Endothelial cell (in vitro differentiated cells): ENCODE measurements at regions not wholly inside any gene's neighbourhood (a gene's known extent, or its start where the extent isn't known, plus 50 kb on each side); places are given as distances from the start of the nearest gene placed in this dataset.
"Not testable (repeated sequence)": the region's sequence is repeated elsewhere in the genome, so short reads cannot be mapped to it uniquely, and the experiment has no call there.

Source experiments
- DNase-seq: peaks from one replicate; pipeline ENCODE4 v3.0.0; 2021; ENCODE audit warnings: low spot score
- H3K27ac Mint-ChIP-seq: one replicate; pipeline ENCODE4 v1.8.0; 2021; ENCODE audit warnings: mixed read lengths, inconsistent platforms; ENCODE audit not compliant: unreplicated experiment
- H3K27me3 Mint-ChIP-seq: one replicate; pipeline ENCODE4 v1.8.0; 2021; ENCODE audit warnings: mild to moderate bottlenecking, moderate library complexity, mixed read lengths, inconsistent platforms; ENCODE audit not compliant: unreplicated experiment
- H3K36me3 Mint-ChIP-seq: one replicate; pipeline ENCODE4 v1.8.0; 2021; ENCODE audit warnings: mild to moderate bottlenecking, low read depth, mixed read lengths, inconsistent platforms; ENCODE audit not compliant: unreplicated experiment
- H3K4me1 Mint-ChIP-seq: one replicate; pipeline ENCODE4 v1.8.0; 2021; ENCODE audit warnings: mild to moderate bottlenecking, mixed read lengths, inconsistent platforms; ENCODE audit not compliant: unreplicated experiment
- H3K4me3 Mint-ChIP-seq: one replicate; pipeline ENCODE4 v1.8.0; 2021; ENCODE audit warnings: mild to moderate bottlenecking, mixed read lengths, inconsistent platforms; ENCODE audit not compliant: unreplicated experiment
- H3K9me3 Mint-ChIP-seq: one replicate; pipeline ENCODE4 v1.8.0; 2021; ENCODE audit warnings: mixed read lengths, inconsistent platforms; ENCODE audit not compliant: unreplicated experiment
- CTCF ChIP-seq: fragments of 200-600 bp; sonication (generic); IDR thresholded peaks from one replicate; pipeline ENCODE4 v1.5.0; 2021; ENCODE audit warnings: antibody characterized with exemption; ENCODE audit not compliant: unreplicated experiment

- no peaks in the 10 kb centered on the region for H3K27me3 Mint-ChIP-seq
- H3K4me1 Mint-ChIP-seq: no peaks in the 10 kb centered on the region
- no peak overlapping the region for H3K4me3 Mint-ChIP-seq
- no peaks in the 10 kb centered on the region for H3K9me3 Mint-ChIP-seq
- no peaks in the 10 kb centered on the region for H3K36me3 Mint-ChIP-seq
- H3K27ac Mint-ChIP-seq: no peak overlapping the region
- TF ChIP-seq CTCF: no peak
- DNase-seq: peak; percentile 41
These were observed 134.7 kb upstream of the VANGL1 start for GRCh38 chr1:115506924-115507589.

DNA sequence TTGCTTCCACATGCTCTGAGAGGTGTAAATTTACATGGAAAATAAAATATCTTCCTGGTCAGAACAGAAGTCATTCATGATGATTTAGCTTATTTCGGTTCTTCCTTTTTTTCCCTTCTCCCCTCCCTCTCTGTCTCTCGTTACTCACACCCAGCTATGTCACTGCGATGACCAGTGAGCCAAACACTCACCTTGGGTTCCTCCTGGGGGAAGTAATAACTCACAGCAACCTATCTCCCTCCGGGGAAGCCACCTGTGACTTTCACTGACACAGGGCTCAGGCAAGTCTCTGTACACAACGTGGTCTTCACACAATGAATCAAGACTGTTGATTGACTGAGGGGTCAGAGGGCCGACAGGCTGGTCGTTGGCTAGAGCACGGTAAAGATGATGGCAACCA lies 135.3 kb upstream of the VANGL1 start:
- Mint-ChIP-seq H3K4me1 (no peaks in the 10 kb centered on the region), H3K9me3 (no peaks in the 10 kb centered on the region), H3K36me3 (no peaks in the 10 kb centered on the region), H3K4me3 (no peak overlapping the region), H3K27me3 (no peaks in the 10 kb centered on the region), H3K27ac (no peak overlapping the region)
- DNase-seq: no peak
- TF ChIP-seq CTCF: no peak

GRCh38 chr1:115505148-115505571 lies 136.6 kb upstream of the VANGL1 start:
- Mint-ChIP-seq H3K4me3 (no peak overlapping the region), H3K27ac (no peak overlapping the region), H3K4me1 (no peaks in the 10 kb centered on the region), H3K36me3 (no peaks in the 10 kb centered on the region), H3K27me3 (no peaks in the 10 kb centered on the region), H3K9me3 (no peaks in the 10 kb centered on the region)
- no peak for TF ChIP-seq CTCF
- DNase-seq: no peak

DNA sequence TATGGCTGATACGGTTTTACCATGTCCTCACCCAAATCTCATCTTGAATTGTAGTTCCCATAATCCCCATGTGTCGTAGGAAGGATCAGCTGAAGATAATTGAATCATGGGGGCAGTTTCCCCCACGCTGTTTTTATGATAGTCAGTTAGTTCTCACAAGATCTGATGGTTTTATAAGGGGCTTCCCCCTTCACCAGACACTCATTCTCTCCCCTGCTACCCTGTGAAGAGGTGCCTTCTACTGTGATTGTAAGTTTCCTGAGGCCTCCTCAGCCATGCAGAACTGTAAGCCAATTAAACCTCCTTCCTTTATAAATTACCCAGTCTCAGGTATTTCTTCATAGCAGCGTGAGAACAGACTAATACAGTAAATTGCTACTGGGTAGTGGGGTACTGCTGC lies 139.6 kb upstream of the VANGL1 start:
- DNase-seq, H3K36me3 Mint-ChIP-seq, H3K4me1 Mint-ChIP-seq, H3K4me3 Mint-ChIP-seq, H3K27me3 Mint-ChIP-seq, H3K9me3 Mint-ChIP-seq, H3K27ac Mint-ChIP-seq: not testable (repeated sequence)

GRCh38 chr1:115501476-115501875 lies 140.3 kb upstream of the VANGL1 start:
- H3K4me1 Mint-ChIP-seq: no peaks in the 10 kb centered on the region
- TF ChIP-seq CTCF: no peak
- no peaks in the 10 kb centered on the region for H3K27me3 Mint-ChIP-seq
- H3K36me3 Mint-ChIP-seq: no peaks in the 10 kb centered on the region
- no peak for DNase-seq
- H3K27ac Mint-ChIP-seq: no peak overlapping the region
- H3K9me3 Mint-ChIP-seq: no peaks in the 10 kb centered on the region
- H3K4me3 Mint-ChIP-seq: no peak overlapping the region
